GF-D8 (cell line): ENCODE measurements at regions not wholly inside any gene's neighbourhood (a gene's known extent, or its start where the extent isn't known, plus 50 kb on each side); places are given as distances from the start of the nearest gene placed in this dataset.

Experiments
- DNase-seq: peaks from one replicate; lab custom pipeline; 2025; lab: John Stamatoyannopoulos, UW

GRCh38 chr3:30331519-30331918 is 274.9 kb upstream of the TGFBR2 start:
- no peak for DNase-seq

- DNase-seq: no peak
These were observed 274.0 kb upstream of the TGFBR2 start for GRCh38 chr3:30332196-30333021.

- no peak for DNase-seq
These were observed 273.3 kb upstream of the TGFBR2 start for GRCh38 chr3:30333143-30333542.

- no peak for DNase-seq
These were observed 272.5 kb upstream of the TGFBR2 start for GRCh38 chr3:30333903-30334302.

GRCh38 chr3:30340500-30340899 is 265.9 kb upstream of the TGFBR2 start:
- no peak for DNase-seq

GRCh38 chr3:30341079-30341478 is 265.3 kb upstream of the TGFBR2 start:
- no peak for DNase-seq

GRCh38 chr3:30341851-30342250 is 264.6 kb upstream of the TGFBR2 start:
- no peak for DNase-seq

- no peak for DNase-seq
These were observed 263.9 kb upstream of the TGFBR2 start for GRCh38 chr3:30342318-30343060.

- no peak for DNase-seq
These were observed 263.2 kb upstream of the TGFBR2 start for GRCh38 chr3:30343067-30343831.

GRCh38 chr3:30343861-30344260 is 262.5 kb upstream of the TGFBR2 start:
- no peak for DNase-seq

- no peak for DNase-seq
These were observed 262.1 kb upstream of the TGFBR2 start for GRCh38 chr3:30344288-30344687.

GRCh38 chr3:30346933-30347320 is 259.5 kb upstream of the TGFBR2 start:
- DNase-seq: no peak

GRCh38 chr3:30347679-30348216 is 258.7 kb upstream of the TGFBR2 start:
- DNase-seq: no peak

- DNase-seq: no peak
These were observed 256.9 kb upstream of the TGFBR2 start for GRCh38 chr3:30349507-30349906.

GRCh38 chr3:30350011-30350410 is 256.4 kb upstream of the TGFBR2 start:
- no peak for DNase-seq

- no peak for DNase-seq
These were observed 255.5 kb upstream of the TGFBR2 start for GRCh38 chr3:30350901-30351300.

GRCh38 chr3:30352410-30353318 is 253.7 kb upstream of the TGFBR2 start:
- no peak for DNase-seq

GRCh38 chr3:30353711-30354467 is 252.5 kb upstream of the TGFBR2 start:
- no peak for DNase-seq

- DNase-seq: no peak
These were observed 251.9 kb upstream of the TGFBR2 start for GRCh38 chr3:30354513-30354912.

- no peak for DNase-seq
These were observed 251.4 kb upstream of the TGFBR2 start for GRCh38 chr3:30354972-30355371.

GRCh38 chr3:30355622-30356021 is 250.8 kb upstream of the TGFBR2 start:
- DNase-seq: no peak
